ENCODE measurements at regions not wholly inside any gene's neighbourhood (a gene's known extent, or its start where the extent isn't known, plus 50 kb on each side); places are given as distances from the start of the nearest gene placed in this dataset.

GRCh38 chr2:207387001-207387571 is 142.7 kb upstream of the CREB1 start:
- H3K36me3 ChIP-seq (ENCODE audit: insufficient read depth, insufficient read length, low read length) = no peaks in the 10 kb centered on the region
- no peak overlapping the region for H3K9ac ChIP-seq (ENCODE audit: insufficient read length, low read depth)
- H3K4me3 ChIP-seq (ENCODE audit: insufficient read length, low read depth) = no peak overlapping the region
- H3K27me3 ChIP-seq (ENCODE audit: insufficient read depth, insufficient read length) = no peaks in the 10 kb centered on the region
- no peak for TF ChIP-seq ZNF274 (IDR thresholded peaks at IDR 0.05; ENCODE audit: low read depth, low read length)
- no peak for TF ChIP-seq YY1 (IDR thresholded peaks at IDR 0.05; ENCODE audit: insufficient read depth, insufficient read length)
- no peak for TF ChIP-seq SUZ12 (IDR thresholded peaks at IDR 0.05; ENCODE audit: extremely low read depth, insufficient read depth, insufficient read length)
- 0 out of 2 replicates have a peak, but pooled peaks cover 13% of the 10 kb centered on the region for H3K9me3 ChIP-seq (ENCODE audit: insufficient read depth, low read length)
- H3K4me1 ChIP-seq (ENCODE audit: insufficient read depth, insufficient read length) = no peaks in the 10 kb centered on the region
- DNase-seq (ENCODE audit: low read depth, low spot score) = no peak

- DNase-seq (ENCODE audit: low read depth, low spot score) = no peak
- no peak for TF ChIP-seq YY1 (IDR thresholded peaks at IDR 0.05; ENCODE audit: insufficient read depth, insufficient read length)
- TF ChIP-seq ZNF274 (IDR thresholded peaks at IDR 0.05; ENCODE audit: low read depth, low read length) = no peak
- TF ChIP-seq SUZ12 (IDR thresholded peaks at IDR 0.05; ENCODE audit: extremely low read depth, insufficient read depth, insufficient read length) = no peak
- no peak overlapping the region for H3K4me3 ChIP-seq (ENCODE audit: insufficient read length, low read depth)
- no peaks in the 10 kb centered on the region for H3K27me3 ChIP-seq (ENCODE audit: insufficient read depth, insufficient read length)
- no peaks in the 10 kb centered on the region for H3K4me1 ChIP-seq (ENCODE audit: insufficient read depth, insufficient read length)
- H3K36me3 ChIP-seq (ENCODE audit: insufficient read depth, insufficient read length, low read length) = no peaks in the 10 kb centered on the region
- H3K9me3 ChIP-seq (ENCODE audit: insufficient read depth, low read length) = no peaks in the 10 kb centered on the region
- H3K9ac ChIP-seq (ENCODE audit: insufficient read length, low read depth) = no peak overlapping the region
These were observed 139.3 kb upstream of the CREB1 start for GRCh38 chr2:207390302-207391095.

- H3K9ac ChIP-seq (ENCODE audit: insufficient read length, low read depth) = no peak overlapping the region
- no peak for DNase-seq (ENCODE audit: low read depth, low spot score)
- H3K9me3 ChIP-seq (ENCODE audit: insufficient read depth, low read length) = no peaks in the 10 kb centered on the region
- no peak overlapping the region for H3K4me3 ChIP-seq (ENCODE audit: insufficient read length, low read depth)
- no peaks in the 10 kb centered on the region for H3K36me3 ChIP-seq (ENCODE audit: insufficient read depth, insufficient read length, low read length)
- no peaks in the 10 kb centered on the region for H3K4me1 ChIP-seq (ENCODE audit: insufficient read depth, insufficient read length)
- TF ChIP-seq ZNF274 (IDR thresholded peaks at IDR 0.05; ENCODE audit: low read depth, low read length) (no peak), YY1 (IDR thresholded peaks at IDR 0.05; ENCODE audit: insufficient read depth, insufficient read length) (no peak), SUZ12 (IDR thresholded peaks at IDR 0.05; ENCODE audit: extremely low read depth, insufficient read depth, insufficient read length) (no peak)
- H3K27me3 ChIP-seq (ENCODE audit: insufficient read depth, insufficient read length) = no peaks in the 10 kb centered on the region
These were observed 135.5 kb upstream of the CREB1 start for GRCh38 chr2:207394203-207394781.

- no peak for DNase-seq (ENCODE audit: low read depth, low spot score)
- no peak for TF ChIP-seq ZNF274 (IDR thresholded peaks at IDR 0.05; ENCODE audit: low read depth, low read length)
- no peak for TF ChIP-seq SUZ12 (IDR thresholded peaks at IDR 0.05; ENCODE audit: extremely low read depth, insufficient read depth, insufficient read length)
- no peak for TF ChIP-seq YY1 (IDR thresholded peaks at IDR 0.05; ENCODE audit: insufficient read depth, insufficient read length)
- Histone ChIP-seq H3K9ac (ENCODE audit: insufficient read length, low read depth) (no peak overlapping the region), H3K9me3 (ENCODE audit: insufficient read depth, low read length) (no peaks in the 10 kb centered on the region), H3K4me1 (ENCODE audit: insufficient read depth, insufficient read length) (no peaks in the 10 kb centered on the region), H3K36me3 (ENCODE audit: insufficient read depth, insufficient read length, low read length) (no peaks in the 10 kb centered on the region), H3K4me3 (ENCODE audit: insufficient read length, low read depth) (no peak overlapping the region), H3K27me3 (ENCODE audit: insufficient read depth, insufficient read length) (no peaks in the 10 kb centered on the region)
These were observed 134.8 kb upstream of the CREB1 start for GRCh38 chr2:207394812-207395534.

- no peak for TF ChIP-seq SUZ12 (IDR thresholded peaks at IDR 0.05; ENCODE audit: extremely low read depth, insufficient read depth, insufficient read length)
- TF ChIP-seq ZNF274 (IDR thresholded peaks at IDR 0.05; ENCODE audit: low read depth, low read length) = no peak
- TF ChIP-seq YY1 (IDR thresholded peaks at IDR 0.05; ENCODE audit: insufficient read depth, insufficient read length) = no peak
- Histone ChIP-seq H3K9ac (ENCODE audit: insufficient read length, low read depth) (no peak overlapping the region), H3K4me1 (ENCODE audit: insufficient read depth, insufficient read length) (no peaks in the 10 kb centered on the region), H3K4me3 (ENCODE audit: insufficient read length, low read depth) (no peak overlapping the region), H3K27me3 (ENCODE audit: insufficient read depth, insufficient read length) (no peaks in the 10 kb centered on the region), H3K36me3 (ENCODE audit: insufficient read depth, insufficient read length, low read length) (no peaks in the 10 kb centered on the region), H3K9me3 (ENCODE audit: insufficient read depth, low read length) (no peaks in the 10 kb centered on the region)
- DNase-seq (ENCODE audit: low read depth, low spot score) = no peak
These were observed 134.1 kb upstream of the CREB1 start for GRCh38 chr2:207395535-207396251.

- TF ChIP-seq SUZ12 (IDR thresholded peaks at IDR 0.05; ENCODE audit: extremely low read depth, insufficient read depth, insufficient read length) (no peak), ZNF274 (IDR thresholded peaks at IDR 0.05; ENCODE audit: low read depth, low read length) (no peak), YY1 (IDR thresholded peaks at IDR 0.05; ENCODE audit: insufficient read depth, insufficient read length) (no peak)
These were observed 131.7 kb upstream of the CREB1 start for GRCh38 chr2:207397917-207398655.

More at GRCh38 chr2:207397917-207398655, 131.7 kb upstream of the CREB1 start:
- no peak overlapping the region for H3K4me3 ChIP-seq (ENCODE audit: insufficient read length, low read depth)
- H3K4me1 ChIP-seq (ENCODE audit: insufficient read depth, insufficient read length) = no peaks in the 10 kb centered on the region
- no peak overlapping the region for H3K9ac ChIP-seq (ENCODE audit: insufficient read length, low read depth)
- no peaks in the 10 kb centered on the region for H3K27me3 ChIP-seq (ENCODE audit: insufficient read depth, insufficient read length)
- H3K9me3 ChIP-seq (ENCODE audit: insufficient read depth, low read length) = no peaks in the 10 kb centered on the region
- no peak for DNase-seq (ENCODE audit: low read depth, low spot score)
- H3K36me3 ChIP-seq (ENCODE audit: insufficient read depth, insufficient read length, low read length) = no peaks in the 10 kb centered on the region

Measured in NT2/D1 (cell line).